MM.1S (cell line): ENCODE measurements at regions not wholly inside any gene's neighbourhood (a gene's known extent, or its start where the extent isn't known, plus 50 kb on each side); places are given as distances from the start of the nearest gene placed in this dataset.
"Not testable (repeated sequence)": the region's sequence is repeated elsewhere in the genome, so short reads cannot be mapped to it uniquely, and the experiment has no call there.

Experiments
- DNase-seq: peaks from one replicate; pipeline ENCODE4 v3.0.0-alpha.2; 2015
- H2AFZ ChIP-seq: fragments of 300-600 bp; sonication (generic); 2 replicates; pipeline ENCODE4 v1.6.0; 2016; ENCODE audit warnings: antibody characterized with exemption, low read length
- H3F3A ChIP-seq: fragments of 300-600 bp; sonication (generic); 2 replicates; pipeline ENCODE4 v1.6.1; 2016; ENCODE audit warnings: mild to moderate bottlenecking, antibody characterized with exemption, low read length, moderate library complexity, mixed read lengths; ENCODE audit not compliant: insufficient read depth
- H3K27ac ChIP-seq: fragments of 300-600 bp; sonication (generic); 2 replicates; pipeline ENCODE4 v1.5.1; 2016; ENCODE audit warnings: mild to moderate bottlenecking, low read length
- H3K27me3 ChIP-seq: fragments of 300-600 bp; sonication (generic); replicated peaks from 2 replicates; pipeline ENCODE4 v1.6.0; 2016; ENCODE audit warnings: low read length; ENCODE audit not compliant: insufficient read depth
- H3K36me3 ChIP-seq: fragments of 300-600 bp; sonication (generic); replicated peaks from 2 replicates; pipeline ENCODE4 v1.6.1; 2016; ENCODE audit warnings: mild to moderate bottlenecking, low read length, mixed read lengths; ENCODE audit not compliant: insufficient read depth
- H3K4me1 ChIP-seq: fragments of 300-600 bp; sonication (generic); 2 replicates; pipeline ENCODE4 v1.6.1; 2016; ENCODE audit warnings: low read length, mixed read lengths
- H3K4me2 ChIP-seq: fragments of 300-600 bp; sonication (generic); 2 replicates; pipeline ENCODE4 v1.6.0; 2016; ENCODE audit warnings: low read depth, low read length
- H3K4me3 ChIP-seq: fragments of 300-600 bp; sonication (generic); 2 replicates; pipeline ENCODE4 v1.5.1; 2016; ENCODE audit warnings: low read length, mixed read lengths
- H3K79me2 ChIP-seq: fragments of 300-600 bp; sonication (generic); 2 replicates; pipeline ENCODE4 v1.6.1; 2016; ENCODE audit warnings: mixed run types, low read length, mixed read lengths
- H3K9ac ChIP-seq: fragments of 300-600 bp; sonication (generic); 2 replicates; pipeline ENCODE4 v1.6.1; 2016; ENCODE audit warnings: low read length, mixed read lengths
- H3K9me2 ChIP-seq: fragments of 300-600 bp; sonication (generic); replicated peaks from 2 replicates; pipeline ENCODE4 v1.6.1; 2016; ENCODE audit warnings: mild to moderate bottlenecking, low read length, mixed read lengths; ENCODE audit not compliant: insufficient read depth
- H3K9me3 ChIP-seq: fragments of 300-600 bp; sonication (generic); replicated peaks from 2 replicates; pipeline ENCODE4 v1.6.1; 2016; ENCODE audit warnings: mild to moderate bottlenecking, low read length, mixed read lengths; ENCODE audit not compliant: insufficient read depth
- H4K20me1 ChIP-seq: fragments of 300-600 bp; sonication (generic); 2 replicates; pipeline ENCODE4 v1.6.1; 2016; ENCODE audit warnings: mild to moderate bottlenecking, low read length, moderate library complexity, mixed read lengths; ENCODE audit not compliant: insufficient read depth
- CTCF ChIP-seq: fragments of 300-600 bp; sonication (generic); IDR thresholded peaks from 2 replicates; pipeline ENCODE4 v1.5.1; 2016; ENCODE audit warnings: antibody characterized with exemption, low read length, mixed read lengths
- EZH2 ChIP-seq: fragments of 300-600 bp; sonication (generic); optimal IDR thresholded peaks from 2 replicates; pipeline ENCODE3; 2017; ENCODE audit warnings: low read depth, mild to moderate bottlenecking, antibody characterized with exemption, low read length, mixed read lengths
- EZH2phosphoT487 ChIP-seq: fragments of 300-600 bp; sonication (generic); IDR thresholded peaks from 2 replicates; pipeline ENCODE4 v1.6.1; 2018; ENCODE audit warnings: antibody characterized with exemption, low read length

GRCh38 chr13:70758932-70759331 is 650.7 kb upstream of the KLHL1 start:
- Histone ChIP-seq H3K4me1 (no peaks in the 10 kb centered on the region), H3K27ac (no peak overlapping the region), H4K20me1 (no peaks in the 10 kb centered on the region), H3K4me2 (no peak overlapping the region), H3K9me2 (no peaks in the 10 kb centered on the region), H3K27me3 (no peaks in the 10 kb centered on the region), H3K79me2 (no peaks in the 10 kb centered on the region), H3K4me3 (no peak overlapping the region), H3K9ac (no peak overlapping the region), H2AFZ (no peak overlapping the region), H3K36me3 (no peaks in the 10 kb centered on the region), H3K9me3 (no peaks in the 10 kb centered on the region), H3F3A (no peaks in the 10 kb centered on the region)
- DNase-seq: no peak
- no peak for TF ChIP-seq EZH2
- TF ChIP-seq CTCF: no peak
- no peak for TF ChIP-seq EZH2phosphoT487

GRCh38 chr13:70756088-70756487 is 647.8 kb upstream of the KLHL1 start:
- no peaks in the 10 kb centered on the region for H3K4me1 ChIP-seq
- no peak overlapping the region for H3K9ac ChIP-seq
- no peaks in the 10 kb centered on the region for H4K20me1 ChIP-seq
- no peaks in the 10 kb centered on the region for H3K9me2 ChIP-seq
- H3K27ac ChIP-seq: no peak overlapping the region
- H3K4me2 ChIP-seq: no peak overlapping the region
- H2AFZ ChIP-seq: no peak overlapping the region
- no peaks in the 10 kb centered on the region for H3K79me2 ChIP-seq
- H3K9me3 ChIP-seq: no peaks in the 10 kb centered on the region
- DNase-seq: no peak
- no peak for TF ChIP-seq EZH2phosphoT487
- TF ChIP-seq EZH2: no peak
- TF ChIP-seq CTCF: no peak
- no peaks in the 10 kb centered on the region for H3K27me3 ChIP-seq
- H3F3A ChIP-seq: no peaks in the 10 kb centered on the region
- no peaks in the 10 kb centered on the region for H3K36me3 ChIP-seq
- no peak overlapping the region for H3K4me3 ChIP-seq

GRCh38 chr13:70755456-70755855 is 647.2 kb upstream of the KLHL1 start:
- TF ChIP-seq EZH2phosphoT487 (no peak), CTCF (no peak), EZH2 (no peak)
- Histone ChIP-seq H3K9ac (no peak overlapping the region), H3K27me3 (no peaks in the 10 kb centered on the region), H4K20me1 (no peaks in the 10 kb centered on the region), H3K4me2 (no peak overlapping the region), H2AFZ (no peak overlapping the region), H3K4me1 (no peaks in the 10 kb centered on the region), H3F3A (no peaks in the 10 kb centered on the region), H3K27ac (no peak overlapping the region), H3K79me2 (no peaks in the 10 kb centered on the region), H3K9me3 (no peaks in the 10 kb centered on the region), H3K9me2 (no peaks in the 10 kb centered on the region), H3K36me3 (no peaks in the 10 kb centered on the region), H3K4me3 (no peak overlapping the region)
- no peak for DNase-seq

GRCh38 chr13:70747262-70747661 is 639.0 kb upstream of the KLHL1 start:
- H3K27me3 ChIP-seq: no peaks in the 10 kb centered on the region
- no peaks in the 10 kb centered on the region for H3F3A ChIP-seq
- no peak overlapping the region for H3K27ac ChIP-seq
- H2AFZ ChIP-seq: no peak overlapping the region
- TF ChIP-seq EZH2phosphoT487: no peak
- TF ChIP-seq EZH2: no peak
- no peak for TF ChIP-seq CTCF
- no peak overlapping the region for H3K9ac ChIP-seq
- DNase-seq: no peak
- no peaks in the 10 kb centered on the region for H3K9me2 ChIP-seq
- H3K9me3 ChIP-seq: no peaks in the 10 kb centered on the region
- H3K36me3 ChIP-seq: no peaks in the 10 kb centered on the region
- H3K4me1 ChIP-seq: no peaks in the 10 kb centered on the region
- no peak overlapping the region for H3K4me3 ChIP-seq
- H3K4me2 ChIP-seq: no peak overlapping the region
- H3K79me2 ChIP-seq: no peaks in the 10 kb centered on the region
- H4K20me1 ChIP-seq: no peaks in the 10 kb centered on the region

GRCh38 chr13:70746469-70746868 is 638.2 kb upstream of the KLHL1 start:
- H3F3A ChIP-seq, H3K79me2 ChIP-seq, H3K9me2 ChIP-seq, H4K20me1 ChIP-seq, H3K9ac ChIP-seq, DNase-seq, H3K4me1 ChIP-seq, H3K36me3 ChIP-seq, H3K4me3 ChIP-seq, H3K4me2 ChIP-seq, H3K27ac ChIP-seq, H3K27me3 ChIP-seq, H3K9me3 ChIP-seq, H2AFZ ChIP-seq: not testable (repeated sequence)
